Right forelimb (tissue), 1 donor: ENCODE measurements at regions not wholly inside any gene's neighbourhood (a gene's known extent, or its start where the extent isn't known, plus 50 kb on each side); places are given as distances from the start of the nearest gene placed in this dataset.

Experiments
- DNase-seq: peaks from one replicate; pipeline ENCODE4 v3.0.0-alpha.2; 2018

DNA sequence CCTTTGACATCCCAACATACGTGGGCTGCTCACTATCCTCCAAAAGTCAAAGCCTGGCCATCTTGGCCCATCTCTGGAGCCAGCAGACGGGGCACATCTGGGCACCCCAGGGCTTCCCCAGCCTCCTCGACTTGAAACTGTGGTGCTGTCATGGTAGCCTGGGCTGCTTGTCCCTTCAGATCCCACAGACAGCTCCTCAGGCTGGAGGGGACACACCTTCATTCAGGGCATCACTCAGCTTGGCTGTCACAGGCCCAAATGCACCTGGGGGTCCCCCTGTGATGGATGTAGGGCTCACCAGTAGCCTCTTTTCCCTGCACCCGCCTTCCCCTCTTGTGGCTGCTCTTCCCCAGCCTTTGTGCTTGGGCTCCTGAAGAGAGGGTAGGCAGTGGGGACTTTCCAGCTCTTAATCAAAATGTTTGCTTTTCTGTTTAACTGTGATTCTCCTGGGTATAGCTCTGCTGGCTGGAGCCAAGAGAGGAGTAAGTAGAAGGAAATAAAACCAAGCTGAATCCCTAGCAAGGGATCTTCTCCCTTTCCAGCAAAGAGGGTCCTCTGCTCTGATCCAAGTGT lies 92.3 kb downstream of the GYPC start:
- no peak for DNase-seq

DNA sequence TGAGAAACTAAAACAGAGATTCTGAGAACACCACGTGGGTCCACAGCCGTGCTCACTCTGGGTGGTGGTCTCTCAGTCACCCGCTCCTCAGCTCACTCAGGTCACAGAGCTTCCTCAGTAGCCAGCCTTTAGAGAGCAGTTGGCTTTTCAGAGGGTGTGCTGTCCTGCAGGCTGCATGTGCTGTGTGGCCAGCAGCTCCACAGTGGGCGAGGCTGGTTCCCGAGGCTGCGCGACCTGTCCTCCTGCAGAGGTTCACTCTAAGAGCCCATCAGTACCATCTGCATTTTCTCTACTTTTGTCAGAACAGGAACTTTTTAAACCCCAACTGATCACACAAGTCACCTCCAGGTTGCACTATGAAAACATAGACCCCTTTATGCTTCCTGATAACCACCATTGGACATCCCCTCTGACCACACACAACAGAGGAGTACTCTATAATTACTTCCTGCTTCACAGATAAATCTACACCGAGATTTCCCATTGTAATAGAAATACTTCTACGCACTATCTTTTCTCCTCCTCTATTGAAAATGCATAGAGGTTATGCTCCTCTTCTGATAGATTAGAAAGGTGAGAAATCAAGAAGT lies 93.1 kb downstream of the GYPC start:
- DNase-seq: no peak

DNA sequence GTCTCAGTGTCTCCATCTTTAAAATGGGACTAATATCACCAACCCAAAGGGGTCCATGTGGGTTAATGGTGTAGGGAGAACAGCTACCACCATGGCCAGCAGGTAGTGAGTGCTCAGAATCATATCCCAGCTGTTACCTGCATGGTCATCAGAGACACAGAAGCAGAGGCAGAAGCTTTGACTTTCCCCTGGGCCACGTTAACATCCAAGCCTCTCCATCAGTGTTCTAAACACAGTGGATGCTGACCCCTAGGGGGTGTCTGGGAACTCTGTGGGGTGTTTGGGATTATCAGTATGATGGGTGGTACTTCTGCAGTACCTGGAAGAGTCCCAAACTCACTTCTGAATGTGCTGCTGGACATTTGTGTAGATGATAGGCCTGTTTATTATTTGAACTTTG lies 93.6 kb downstream of the GYPC start:
- DNase-seq: no peak

DNA sequence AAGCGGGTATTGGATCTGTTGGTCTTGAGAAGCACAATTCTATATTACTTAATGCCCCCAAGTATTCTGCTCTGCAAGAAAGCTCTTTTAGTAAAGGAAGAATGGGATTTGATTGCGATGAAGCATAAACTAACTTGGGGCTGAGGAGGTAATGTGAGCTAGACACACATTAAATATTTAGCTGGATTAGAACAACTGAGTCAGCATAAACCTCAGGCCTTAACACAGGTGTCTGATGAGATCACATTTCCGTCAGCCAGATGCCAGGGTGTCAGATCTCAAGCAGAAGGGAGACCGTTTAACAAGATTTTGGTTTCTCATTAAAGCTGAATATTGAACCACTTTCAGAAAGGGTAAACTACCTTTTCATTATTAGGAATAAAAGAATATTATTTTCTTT lies 94.5 kb downstream of the GYPC start:
- no peak for DNase-seq

DNA sequence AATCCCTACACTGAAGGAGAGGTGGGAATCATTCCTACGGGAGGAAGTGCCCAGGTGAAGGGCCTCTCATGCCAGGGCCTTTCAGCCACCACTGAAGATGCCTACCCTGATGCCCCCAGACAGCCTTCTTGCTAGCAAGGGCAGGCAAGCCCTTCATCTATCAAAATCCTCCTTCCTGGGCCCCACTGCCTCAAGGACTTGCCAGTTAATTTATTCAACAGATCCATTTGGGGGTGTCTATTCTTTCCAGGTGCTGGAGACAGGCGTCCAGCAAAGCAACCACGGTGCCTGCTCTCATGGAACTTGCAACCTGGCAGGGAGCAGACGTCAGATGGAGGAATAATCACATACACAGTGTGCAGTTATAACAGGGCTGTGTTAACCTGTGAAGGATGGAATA lies 95.5 kb downstream of the GYPC start:
- DNase-seq: no peak

DNA sequence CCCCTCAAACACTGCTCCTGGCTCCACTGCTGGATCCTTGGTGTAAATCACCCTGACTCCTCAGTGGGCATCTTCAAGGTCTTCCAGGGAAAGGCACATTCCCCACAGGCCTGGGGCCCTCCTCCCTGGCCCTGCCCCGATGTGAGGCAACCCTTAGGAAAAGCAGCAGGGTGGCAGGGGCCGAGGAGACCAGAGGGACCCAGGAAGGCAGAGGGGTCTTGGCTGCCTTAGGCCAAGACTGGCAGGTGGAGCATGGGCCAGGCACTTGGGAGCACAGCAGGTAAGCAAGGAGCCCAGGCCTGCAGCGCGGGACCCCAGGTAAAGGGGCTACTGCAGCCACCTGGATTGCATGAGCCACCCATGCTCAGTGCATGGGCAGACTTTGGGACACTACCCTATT lies 96.9 kb downstream of the GYPC start:
- DNase-seq: no peak

DNA sequence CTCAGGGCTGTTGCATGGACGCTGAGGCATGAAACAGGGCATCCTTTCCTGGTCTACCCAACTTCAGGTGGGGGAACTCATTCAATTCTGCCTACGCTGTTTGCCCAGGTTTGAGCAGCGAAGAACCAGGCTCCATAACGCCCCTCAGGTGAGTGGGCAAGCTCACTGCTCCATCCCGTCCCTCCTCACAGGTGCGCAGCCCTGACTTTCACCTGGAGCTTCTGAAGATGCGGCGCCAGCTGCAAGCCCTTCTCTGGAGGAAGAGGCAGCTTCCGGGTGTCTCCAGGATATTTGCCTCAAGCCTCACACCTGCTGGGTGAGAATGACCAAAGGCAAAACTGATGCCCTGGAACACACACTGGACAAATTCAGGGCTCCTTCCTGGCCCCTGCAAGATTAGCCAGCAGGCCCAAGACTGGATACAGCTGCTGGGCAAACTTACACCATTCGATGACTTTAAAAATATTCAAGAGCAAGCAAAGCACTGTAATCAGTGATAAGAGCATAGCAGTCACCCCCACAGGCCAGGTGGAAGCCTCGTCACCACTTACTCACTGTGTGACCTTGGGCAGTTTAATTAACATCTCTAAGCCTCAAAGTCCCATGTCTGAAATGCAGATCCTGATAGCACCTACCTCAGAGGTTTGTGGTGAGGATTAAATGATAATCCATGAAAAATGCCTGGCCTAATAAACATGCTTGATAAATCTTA lies 97.7 kb downstream of the GYPC start:
- no peak for DNase-seq

DNA sequence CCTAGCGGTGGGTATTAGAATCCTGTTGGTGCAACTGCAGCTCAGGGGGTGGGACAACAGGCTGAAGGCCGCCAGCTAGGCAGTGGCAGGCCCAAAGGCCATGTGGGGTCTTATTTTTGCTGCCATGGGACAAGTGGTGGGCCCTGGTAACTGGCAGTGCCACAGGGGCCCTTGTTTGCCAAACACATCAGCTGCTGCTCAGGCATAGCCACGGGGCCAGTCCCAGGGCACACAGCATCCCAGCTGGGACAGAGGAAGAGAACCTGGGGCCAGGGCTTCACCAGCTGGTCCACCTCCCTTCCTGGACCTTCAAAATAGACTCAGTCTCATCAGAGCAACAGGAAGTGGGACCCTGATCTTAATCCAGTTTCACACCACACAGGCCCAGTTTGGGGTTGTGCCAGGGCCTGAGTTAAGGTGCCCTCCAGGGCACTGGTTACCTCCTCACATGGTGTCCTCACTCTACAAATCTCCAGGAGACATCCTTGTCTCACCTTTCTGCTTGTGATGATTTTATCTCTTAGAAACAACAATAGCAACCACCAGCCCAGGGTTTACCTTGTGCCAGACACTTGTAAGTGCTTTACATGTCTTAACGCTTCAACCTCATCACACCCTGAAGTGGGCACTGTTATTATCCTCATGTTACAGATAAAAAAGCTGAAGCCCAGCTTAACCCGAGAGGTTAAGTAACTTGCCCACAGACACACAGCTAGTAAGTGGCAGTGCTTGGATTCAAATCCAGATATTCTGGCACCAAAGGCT lies 98.5 kb downstream of the GYPC start:
- no peak for DNase-seq

DNA sequence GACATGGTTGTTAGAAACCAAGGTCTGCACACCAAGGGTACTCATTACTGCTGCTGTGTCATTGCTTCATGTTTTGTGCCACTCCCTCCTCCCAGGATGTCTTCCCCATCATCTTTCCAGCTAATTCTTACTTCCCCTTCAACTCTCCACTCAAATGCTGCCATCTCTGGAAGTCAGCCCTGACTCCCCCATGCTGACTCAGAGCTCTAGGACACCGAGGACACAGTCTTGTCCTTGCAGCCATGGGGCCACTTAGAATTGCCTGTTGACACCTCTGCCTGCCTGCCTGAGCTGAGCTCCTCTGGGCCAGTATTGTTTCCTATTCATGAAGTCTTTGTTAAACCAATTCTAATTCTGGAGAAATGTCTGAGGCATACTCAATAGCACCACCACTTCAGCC lies 100.2 kb downstream of the GYPC start:
- no peak for DNase-seq

DNA sequence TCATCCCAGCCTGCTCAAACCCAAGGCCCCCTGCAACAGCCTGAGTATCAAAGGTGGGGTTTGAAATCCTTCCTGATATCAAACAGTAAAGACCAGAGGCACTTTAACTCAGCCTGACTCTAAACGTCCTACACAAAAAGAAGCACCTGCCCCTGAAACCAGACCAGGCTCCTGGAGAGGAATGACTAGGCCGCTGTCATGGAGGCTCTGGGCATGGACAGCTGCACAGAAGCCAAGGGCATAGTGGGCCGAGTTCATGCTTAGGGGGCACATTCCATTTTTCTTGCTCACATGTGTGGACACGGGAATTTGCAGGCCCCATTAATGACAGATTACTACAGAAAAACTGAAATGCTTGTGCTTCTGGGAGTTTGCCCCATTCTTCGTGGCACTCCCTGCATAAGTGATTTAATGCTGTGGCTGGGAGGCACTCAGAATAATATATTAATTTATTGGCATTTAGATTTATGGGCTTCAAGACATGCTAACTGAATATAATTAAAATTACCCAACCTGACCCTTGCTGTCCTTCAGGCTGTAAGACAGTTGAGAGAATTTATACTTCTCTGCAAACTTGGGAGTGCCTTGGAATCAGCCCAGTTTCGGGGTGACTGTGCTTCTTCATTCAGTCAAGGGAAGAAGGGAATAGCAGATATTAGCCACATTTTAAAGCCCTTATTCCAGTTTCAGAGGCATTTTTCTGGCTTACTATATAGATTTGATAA lies 105.5 kb downstream of the GYPC start:
- DNase-seq: no peak

DNA sequence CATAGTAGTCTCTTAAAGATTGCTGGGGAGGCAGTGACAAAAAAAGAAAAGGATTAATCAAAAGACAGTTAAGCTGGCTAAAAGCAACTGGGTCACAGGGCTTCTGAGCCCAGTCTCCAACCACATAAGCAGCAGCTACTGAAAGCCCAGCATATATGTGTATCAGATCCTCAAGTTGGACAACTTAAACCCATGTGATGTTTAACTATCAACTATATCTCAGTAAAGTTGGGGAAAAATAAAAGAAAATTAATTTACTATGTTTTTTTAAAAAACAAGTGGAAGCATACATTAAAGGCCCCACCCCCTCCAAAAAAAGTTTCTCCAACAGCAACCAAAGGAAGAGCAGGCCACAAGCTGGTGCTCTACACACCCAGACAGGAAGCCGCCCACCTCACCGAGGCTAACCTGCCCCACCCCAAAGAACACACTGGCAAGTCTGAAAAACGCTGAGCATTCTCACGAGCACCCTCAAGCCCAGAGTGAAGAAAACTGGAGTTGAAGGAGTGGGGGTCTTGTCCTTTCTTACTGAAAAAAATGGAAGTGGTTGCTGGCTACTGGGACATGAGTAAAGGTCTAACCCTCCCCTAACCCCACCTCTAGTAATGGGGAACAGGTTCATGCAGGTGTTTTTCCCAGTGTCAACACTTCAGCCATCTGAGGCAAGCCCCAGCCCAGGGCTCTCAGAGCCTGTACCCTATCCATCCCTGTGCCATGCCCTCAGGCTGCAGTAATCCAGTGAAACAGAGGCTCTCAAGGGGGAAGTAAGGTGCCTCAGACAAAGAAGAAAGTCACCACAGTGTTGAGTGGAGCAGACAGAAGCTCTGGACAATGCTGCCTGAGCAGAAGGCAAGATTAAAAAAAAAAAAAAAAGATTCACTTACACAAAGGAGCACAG lies 106.3 kb downstream of the GYPC start:
- DNase-seq: no peak

DNA sequence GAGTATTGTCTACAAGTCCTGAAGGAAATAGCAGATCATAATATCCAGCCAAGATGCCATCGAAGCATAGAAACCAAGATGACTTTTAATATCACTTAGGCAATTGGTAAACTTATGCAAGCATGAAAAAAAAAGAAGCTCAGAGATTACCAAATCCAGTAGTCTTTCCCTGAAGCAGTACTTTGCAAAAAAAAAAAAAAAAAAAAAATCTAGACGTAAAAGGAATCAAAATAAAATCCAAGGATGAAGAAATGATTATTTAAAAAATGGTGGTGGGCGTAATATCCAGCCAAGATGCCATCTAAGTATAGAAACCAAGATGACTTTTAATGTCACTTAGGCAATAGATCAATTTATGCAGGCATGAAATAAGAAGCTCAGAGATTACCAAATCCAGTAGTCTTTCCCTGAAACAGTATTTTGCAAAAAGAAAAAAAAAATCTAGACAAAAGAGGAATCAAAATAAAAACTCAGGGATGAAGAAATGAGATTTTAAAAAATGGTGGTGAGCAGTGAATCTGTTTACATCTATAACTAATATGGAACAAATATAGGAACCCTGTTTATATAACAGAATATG lies 108.8 kb downstream of the GYPC start:
- DNase-seq: no peak

DNA sequence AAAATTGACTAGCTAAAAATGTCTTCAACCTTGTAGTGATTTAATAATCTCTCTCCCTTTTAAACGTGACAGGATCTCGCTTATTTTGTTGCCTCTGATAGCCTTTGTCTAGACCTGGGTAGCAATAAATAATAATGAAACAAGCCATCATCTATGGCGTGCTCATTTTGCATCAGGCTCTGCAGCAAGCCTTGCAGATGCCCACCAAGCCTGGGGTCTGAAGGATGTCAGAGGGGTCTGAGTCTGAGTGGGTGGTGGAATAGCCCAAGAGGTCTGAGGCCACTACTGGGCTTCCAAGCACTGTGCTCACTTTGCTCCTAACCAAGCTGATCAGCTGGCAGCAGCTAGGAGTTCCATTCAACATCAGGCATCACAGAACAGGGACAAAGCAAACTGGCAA lies 109.4 kb downstream of the GYPC start:
- DNase-seq: no peak

DNA sequence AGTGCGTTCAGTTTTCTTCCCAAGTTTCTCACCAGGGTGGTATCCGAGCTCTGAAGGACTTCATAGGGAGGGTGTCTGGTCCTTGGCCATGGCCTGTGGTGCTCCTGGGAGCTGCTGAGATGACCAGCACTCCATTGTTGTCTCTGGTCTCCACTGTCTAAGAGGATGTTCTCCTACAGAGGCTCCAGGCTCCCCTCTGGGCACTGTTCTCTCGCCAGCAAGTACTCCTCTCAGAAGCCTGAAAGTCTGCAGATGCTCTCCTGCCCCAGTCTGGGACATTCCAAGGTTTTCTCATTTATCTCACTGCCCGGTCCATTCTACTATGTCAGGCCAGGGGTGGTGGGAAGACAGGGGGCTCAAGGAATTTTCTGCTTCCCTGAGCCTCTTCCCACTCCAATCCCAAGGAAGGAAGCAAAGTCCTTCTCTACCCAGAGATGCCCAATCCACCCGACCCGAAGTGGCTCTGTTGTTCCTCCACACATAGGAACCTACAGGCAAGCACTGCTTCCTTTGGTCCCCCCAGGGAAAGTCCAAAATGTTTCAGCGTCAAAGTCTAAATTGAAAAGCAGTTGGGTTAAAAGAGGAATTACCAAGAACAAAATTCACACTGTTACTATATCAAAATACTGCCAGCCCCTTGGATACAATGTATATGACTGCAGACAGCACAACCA lies 110.5 kb downstream of the GYPC start:
- no peak for DNase-seq

DNA sequence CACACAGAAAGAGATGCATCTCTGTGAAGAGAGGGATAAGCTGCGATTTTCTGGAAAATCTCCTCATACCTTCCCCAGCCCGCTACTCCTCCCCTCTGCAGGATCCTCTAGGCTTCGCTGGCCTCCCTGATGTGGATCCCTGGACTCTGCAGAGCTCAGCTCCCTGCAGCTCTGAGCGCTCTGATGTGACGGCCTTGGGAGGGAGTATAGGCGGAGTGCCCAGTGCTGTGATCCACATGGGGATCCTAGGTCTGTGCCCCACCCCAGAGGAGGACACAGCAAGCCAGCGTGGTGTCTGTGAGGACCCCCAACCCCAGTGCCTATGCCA lies 111.0 kb downstream of the GYPC start:
- DNase-seq: no peak

DNA sequence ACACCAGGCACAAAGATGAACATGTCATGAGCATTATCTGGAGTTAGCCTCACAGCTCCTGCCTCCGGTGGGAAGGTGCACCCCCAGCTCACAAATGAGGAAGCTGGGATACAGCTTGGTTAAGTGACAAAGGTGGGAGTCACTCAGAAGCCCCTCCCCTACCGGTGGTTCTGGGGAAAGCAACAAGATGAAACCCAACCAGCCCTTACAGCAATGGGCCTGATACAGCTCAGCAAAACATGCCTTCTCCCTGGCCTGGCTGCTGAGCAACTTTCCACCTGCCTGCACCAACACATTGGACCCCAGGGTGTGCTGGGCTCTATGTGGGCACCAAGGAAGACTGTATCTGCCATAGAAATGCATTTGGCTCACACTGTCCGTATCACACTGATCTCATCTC lies 113.2 kb downstream of the GYPC start:
- no peak for DNase-seq

DNA sequence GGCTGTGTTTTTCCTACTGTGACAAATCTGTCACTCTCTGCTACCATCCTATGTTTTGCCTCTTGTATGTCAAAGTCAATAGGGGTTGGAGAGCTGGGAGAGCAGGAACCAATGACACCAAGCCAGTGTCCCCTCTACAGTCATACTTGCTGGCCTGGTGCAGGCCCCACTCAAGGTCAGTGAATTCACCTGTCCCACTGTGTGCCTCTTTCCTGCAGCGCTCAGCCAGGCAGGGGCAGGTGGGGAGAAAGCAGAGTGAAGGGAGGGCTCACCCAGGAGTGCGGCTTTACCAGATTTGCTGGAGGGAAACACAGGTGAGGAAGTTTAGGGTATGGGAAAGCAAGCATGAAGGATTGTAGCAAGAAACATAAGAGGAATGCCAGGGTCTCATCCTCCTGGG lies 114.5 kb downstream of the GYPC start:
- peak; percentile 18 for DNase-seq

DNA sequence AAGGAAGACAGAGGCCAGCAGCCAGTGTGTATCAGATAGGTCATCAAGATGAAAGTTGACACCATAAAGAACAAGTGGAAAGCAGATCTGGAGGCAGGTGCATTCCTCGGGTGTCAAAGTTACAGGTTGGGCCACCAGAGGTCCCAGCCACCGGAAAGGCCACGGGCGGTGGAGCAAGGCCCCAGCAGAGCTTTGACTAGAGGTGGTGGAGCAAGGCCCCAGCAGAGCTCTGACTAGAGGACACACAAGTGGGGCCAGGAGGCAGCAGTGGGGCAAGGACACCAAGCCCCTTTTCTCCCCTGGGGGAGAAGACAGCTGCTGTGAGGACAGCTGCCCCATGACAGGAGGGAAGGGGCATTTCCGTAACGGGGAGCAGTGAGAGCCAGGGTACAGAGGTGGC lies 115.1 kb downstream of the GYPC start:
- no peak for DNase-seq

DNA sequence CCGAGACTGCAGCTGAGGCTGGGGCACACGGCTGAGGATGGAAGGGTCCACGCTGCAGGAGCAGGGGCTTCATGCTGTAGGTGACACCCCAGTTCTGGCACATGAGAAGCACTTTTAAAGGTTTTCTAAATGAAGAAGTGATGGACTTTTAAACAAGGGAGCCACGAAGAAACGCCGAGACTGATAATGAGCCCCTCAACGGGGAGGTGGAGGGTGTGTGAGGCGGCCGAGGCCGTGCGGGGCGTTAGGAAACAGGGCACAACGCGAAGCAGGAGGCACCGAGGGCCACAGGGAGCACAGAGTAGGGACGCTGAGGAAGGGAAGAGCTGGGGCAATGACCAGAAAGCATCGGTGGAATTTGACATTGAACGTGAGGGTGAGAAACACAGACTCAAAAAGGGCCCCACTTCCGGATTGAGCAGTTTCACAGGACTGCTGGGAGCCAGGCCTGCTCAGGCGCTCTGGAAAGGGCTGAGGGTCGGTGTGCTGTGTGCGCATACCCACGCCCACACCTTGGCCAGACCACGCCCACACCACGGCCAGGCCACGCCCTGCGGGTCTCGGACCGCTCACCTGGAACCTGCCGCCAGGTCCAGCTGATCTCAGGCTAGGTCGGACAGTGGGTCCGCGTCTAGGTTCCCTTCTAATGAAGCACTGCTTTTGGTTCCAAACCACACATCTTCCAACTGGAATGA lies 115.7 kb downstream of the GYPC start:
- no peak for DNase-seq

DNA sequence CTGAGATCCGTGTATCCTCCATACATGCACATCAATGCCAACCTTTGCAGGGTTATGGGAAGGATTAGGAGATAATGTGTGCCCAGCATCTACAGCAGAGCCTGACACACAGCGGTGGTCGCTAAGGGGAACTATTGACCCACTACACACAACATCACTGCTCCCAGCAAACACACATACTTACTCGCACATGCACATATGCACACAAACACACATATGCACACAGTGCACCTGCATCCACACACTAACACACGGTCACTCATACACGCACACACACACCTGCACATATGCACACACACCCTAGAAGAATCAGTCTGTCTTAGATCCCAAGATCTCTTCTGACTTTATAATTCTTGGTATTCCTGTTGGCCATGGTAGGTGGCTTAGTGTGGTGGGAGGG lies 118.3 kb downstream of the GYPC start:
- DNase-seq: no peak

DNA sequence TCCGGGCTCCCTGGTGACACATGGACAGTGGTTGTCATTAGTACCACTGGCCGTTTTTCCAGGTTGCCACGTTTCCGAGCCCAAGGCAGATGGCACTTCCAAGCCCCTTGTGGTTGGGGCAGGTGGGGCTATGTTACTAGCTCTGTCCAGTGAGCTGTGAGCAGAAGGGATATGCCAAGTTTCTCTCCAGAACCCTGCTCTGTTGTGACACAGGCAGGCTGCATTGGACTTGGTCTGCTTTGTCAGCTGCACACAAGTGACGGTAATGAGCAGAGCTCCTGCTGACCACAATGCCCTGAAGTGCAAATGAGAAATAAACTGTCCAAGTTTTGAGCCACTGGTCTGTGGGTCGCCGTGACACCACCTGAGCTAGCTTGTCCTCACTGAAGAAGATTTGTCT lies 118.8 kb downstream of the GYPC start:
- DNase-seq: no peak
